ENCODE measurements at regions not wholly inside any gene's neighbourhood (a gene's known extent, or its start where the extent isn't known, plus 50 kb on each side); places are given as distances from the start of the nearest gene placed in this dataset.

DNA sequence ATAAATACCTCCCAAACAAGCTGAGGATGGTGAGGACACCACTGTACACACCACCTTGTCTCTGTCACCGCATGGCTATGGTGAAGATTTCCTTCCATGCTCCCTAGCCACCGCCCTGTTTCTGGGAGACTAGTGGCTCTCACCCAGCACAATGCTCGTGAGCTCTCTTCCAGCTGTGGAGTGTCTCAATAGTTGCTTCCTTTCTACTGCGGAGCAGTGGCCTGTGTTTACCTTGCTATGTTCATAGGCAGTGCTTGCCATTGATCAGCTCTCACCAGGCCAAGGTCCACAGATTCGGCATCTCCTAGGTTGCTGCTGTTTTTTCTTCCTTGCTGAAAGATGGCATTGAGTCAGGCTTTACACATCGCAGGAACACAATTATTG, 313.6 kb upstream of the RTL1 start:
- no peak overlapping the region for H3K4me3 ChIP-seq

DNA sequence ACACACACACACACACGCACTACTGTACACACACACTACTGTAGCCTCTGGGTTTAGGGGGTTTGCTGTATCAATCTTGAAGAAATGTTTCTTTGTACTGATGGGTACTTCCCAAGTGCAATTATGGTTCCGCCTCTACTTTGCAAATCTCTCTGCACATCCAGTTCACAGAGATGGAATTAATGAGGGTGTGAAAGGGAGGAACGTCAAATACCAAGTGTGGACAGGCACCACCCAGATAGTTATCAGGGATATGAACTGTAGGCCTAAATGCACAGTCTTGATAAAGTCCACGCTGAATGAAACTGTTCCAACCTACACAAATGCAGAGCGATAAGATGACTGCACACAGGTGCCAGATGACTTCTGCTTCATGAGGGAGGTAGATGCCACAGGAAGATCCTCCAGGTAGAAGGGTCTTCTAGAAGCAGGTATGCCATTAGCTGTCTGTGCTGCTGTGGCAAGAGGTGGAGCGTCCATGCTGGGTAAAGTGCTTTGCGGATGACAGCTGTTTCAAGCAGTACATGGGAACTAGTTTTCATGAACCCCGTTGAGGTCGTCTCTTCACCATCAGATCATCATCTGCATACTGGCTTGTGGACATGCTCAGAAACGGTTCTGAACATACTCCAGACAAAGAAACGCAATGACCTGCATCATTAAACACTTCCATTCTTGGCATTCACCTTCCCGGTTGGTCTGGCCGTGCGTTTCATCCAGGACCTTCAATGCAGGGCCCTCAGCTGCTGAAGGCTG, 314.3 kb upstream of the RTL1 start:
- H3K36me3 ChIP-seq (ENCODE audit: insufficient read depth, low read length): no peaks in the 10 kb centered on the region
- H3K4me3 ChIP-seq: no peak overlapping the region
- no peak overlapping the region for H3K9ac ChIP-seq (ENCODE audit: insufficient read length)
- H3K27ac ChIP-seq: no peak overlapping the region
- H3K9me3 ChIP-seq (ENCODE audit: low read depth, low read length): no peaks in the 10 kb centered on the region
- TF ChIP-seq EZH2 (IDR thresholded peaks at IDR 0.05) (no peak), POLR2AphosphoS5 (IDR thresholded peaks at IDR 0.05; ENCODE audit: borderline replicate concordance, low read depth, low read length) (no peak), FOXP2 (optimal IDR thresholded peaks at IDR 0.05; ENCODE audit: control extremely low read depth, extremely low read length, insufficient read depth) (no peak)
- no peak for DNase-seq (ENCODE audit: low read depth, low spot score)

More for the DNA sequence above, 313.6 kb upstream of the RTL1 start:
- no peak for DNase-seq (ENCODE audit: low read depth, low spot score)
- no peaks in the 10 kb centered on the region for H3K9me3 ChIP-seq (ENCODE audit: low read depth, low read length)
- H3K27ac ChIP-seq: no peak overlapping the region
- H3K9ac ChIP-seq (ENCODE audit: insufficient read length): no peak overlapping the region
- H3K36me3 ChIP-seq (ENCODE audit: insufficient read depth, low read length): no peaks in the 10 kb centered on the region
- no peak for TF ChIP-seq EZH2 (IDR thresholded peaks at IDR 0.05)
- no peak for TF ChIP-seq FOXP2 (optimal IDR thresholded peaks at IDR 0.05; ENCODE audit: control extremely low read depth, extremely low read length, insufficient read depth)
- no peak for TF ChIP-seq POLR2AphosphoS5 (IDR thresholded peaks at IDR 0.05; ENCODE audit: borderline replicate concordance, low read depth, low read length)

DNA sequence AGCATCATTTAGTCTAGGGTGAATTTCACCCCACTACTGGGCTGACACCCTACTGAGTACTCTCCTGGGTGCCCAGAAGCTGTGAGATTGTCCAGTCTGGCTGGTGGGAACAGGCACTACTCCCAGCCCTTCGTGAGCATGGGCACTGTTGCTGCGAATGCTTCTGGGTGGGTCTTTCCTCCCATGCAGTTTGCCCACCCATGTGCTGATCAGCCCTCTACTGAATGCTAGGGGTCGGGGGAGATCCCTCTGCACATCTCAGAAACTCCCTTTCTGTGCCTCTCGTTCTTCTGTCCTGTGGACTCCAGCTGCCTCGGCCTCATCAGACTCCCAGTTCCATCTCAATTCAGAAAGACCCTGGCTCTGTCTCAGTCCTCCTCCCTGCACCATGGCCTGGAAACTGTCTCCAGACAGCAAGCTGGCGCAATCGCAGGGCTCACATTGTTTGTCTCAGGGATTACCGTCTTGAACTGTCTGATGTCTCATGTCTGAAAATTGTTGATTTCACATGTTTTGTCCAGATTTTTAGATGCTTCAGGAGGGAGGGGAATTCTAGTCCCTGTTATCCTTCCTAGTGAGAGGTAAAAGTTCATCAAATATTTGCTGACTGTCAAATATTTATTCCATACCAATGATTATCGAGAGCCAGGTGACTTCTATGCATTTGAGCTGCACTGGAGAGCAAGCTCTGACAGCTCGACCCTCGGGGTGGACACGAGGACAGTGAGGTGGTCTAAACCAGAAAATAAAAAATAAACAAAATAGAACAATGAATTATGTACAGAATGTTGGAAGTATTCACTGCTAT, 316.6 kb upstream of the RTL1 start:
- DNase-seq (ENCODE audit: low read depth, low spot score): no peak
- no peak overlapping the region for H3K9ac ChIP-seq (ENCODE audit: insufficient read length)
- TF ChIP-seq FOXP2 (optimal IDR thresholded peaks at IDR 0.05; ENCODE audit: control extremely low read depth, extremely low read length, insufficient read depth) (no peak), POLR2AphosphoS5 (IDR thresholded peaks at IDR 0.05; ENCODE audit: borderline replicate concordance, low read depth, low read length) (no peak), EZH2 (IDR thresholded peaks at IDR 0.05) (no peak)
- H3K27ac ChIP-seq: no peak overlapping the region
- no peaks in the 10 kb centered on the region for H3K36me3 ChIP-seq (ENCODE audit: insufficient read depth, low read length)
- no peak overlapping the region for H3K4me3 ChIP-seq
- H3K9me3 ChIP-seq (ENCODE audit: low read depth, low read length): no peaks in the 10 kb centered on the region

DNA sequence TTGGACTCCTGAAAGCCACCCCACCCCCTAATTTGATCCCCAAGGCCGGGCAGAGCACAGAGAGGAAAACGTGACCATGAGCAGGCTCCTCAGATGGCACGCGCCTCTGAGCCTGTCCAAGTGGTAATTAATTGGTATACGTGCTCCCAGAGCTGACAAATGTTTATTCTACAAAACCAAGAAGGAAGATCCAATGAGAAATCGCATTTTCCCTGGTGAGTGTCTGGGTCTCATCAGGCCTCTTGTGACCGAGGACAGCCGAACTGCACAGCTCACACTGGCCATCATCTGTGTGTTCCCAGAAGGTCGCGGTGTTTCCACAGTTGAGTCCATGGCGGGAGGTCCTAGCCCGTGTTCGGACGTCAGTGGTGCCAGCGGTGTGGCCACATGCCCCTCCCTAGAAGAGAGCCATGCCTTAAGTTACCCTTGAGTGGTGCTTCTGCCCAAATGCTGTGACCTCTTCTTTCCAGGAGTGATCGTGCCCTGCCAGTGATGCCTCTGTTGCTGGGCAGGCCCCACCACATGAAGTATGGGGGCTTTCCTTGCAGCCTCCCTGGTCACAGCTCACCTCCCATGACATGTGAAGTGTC, 317.5 kb upstream of the RTL1 start:
- no peak for DNase-seq (ENCODE audit: low read depth, low spot score)
- Histone ChIP-seq H3K36me3 (ENCODE audit: insufficient read depth, low read length) (no peaks in the 10 kb centered on the region), H3K27ac (no peak overlapping the region), H3K9me3 (ENCODE audit: low read depth, low read length) (no peaks in the 10 kb centered on the region), H3K9ac (ENCODE audit: insufficient read length) (no peak overlapping the region), H3K4me3 (no peak overlapping the region)
- TF ChIP-seq FOXP2 (optimal IDR thresholded peaks at IDR 0.05; ENCODE audit: control extremely low read depth, extremely low read length, insufficient read depth): no peak
- no peak for TF ChIP-seq POLR2AphosphoS5 (IDR thresholded peaks at IDR 0.05; ENCODE audit: borderline replicate concordance, low read depth, low read length)
- TF ChIP-seq EZH2 (IDR thresholded peaks at IDR 0.05): no peak

DNA sequence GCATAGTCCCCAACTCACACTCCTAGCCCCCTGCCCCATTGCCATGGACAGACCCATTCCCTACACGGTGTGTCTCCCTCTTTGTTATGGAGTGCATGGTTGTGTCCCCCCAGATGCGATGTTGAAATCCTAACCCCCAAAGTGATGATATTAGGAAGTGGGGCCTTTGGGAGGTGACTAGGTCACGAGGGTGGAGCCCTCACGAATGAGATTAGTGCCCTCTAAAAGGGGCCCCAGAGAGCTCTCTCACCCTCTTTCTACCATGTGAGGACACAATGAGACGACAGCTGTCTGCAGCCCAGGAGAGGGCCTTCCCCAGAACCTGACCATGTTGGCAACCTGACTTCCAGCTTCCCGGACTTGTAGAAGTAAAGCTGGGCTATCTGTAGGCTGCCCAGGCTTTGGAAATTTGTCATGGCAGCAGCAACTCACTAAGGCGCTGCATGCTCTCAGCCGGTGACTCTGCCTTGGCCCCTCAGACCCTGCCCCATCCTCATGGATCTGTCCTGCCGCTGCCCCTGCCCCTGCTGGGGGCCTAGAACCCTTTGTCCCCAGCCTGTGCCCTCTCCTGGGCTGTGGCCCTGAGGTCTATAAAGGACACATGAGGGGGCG, 318.1 kb upstream of the RTL1 start:
- no peak overlapping the region for H3K27ac ChIP-seq
- TF ChIP-seq FOXP2 (optimal IDR thresholded peaks at IDR 0.05; ENCODE audit: control extremely low read depth, extremely low read length, insufficient read depth) (no peak), POLR2AphosphoS5 (IDR thresholded peaks at IDR 0.05; ENCODE audit: borderline replicate concordance, low read depth, low read length) (no peak), EZH2 (IDR thresholded peaks at IDR 0.05) (no peak)
- H3K4me3 ChIP-seq: no peak overlapping the region
- DNase-seq (ENCODE audit: low read depth, low spot score): no peak
- no peak overlapping the region for H3K9ac ChIP-seq (ENCODE audit: insufficient read length)
- H3K9me3 ChIP-seq (ENCODE audit: low read depth, low read length): no peaks in the 10 kb centered on the region
- H3K36me3 ChIP-seq (ENCODE audit: insufficient read depth, low read length): no peaks in the 10 kb centered on the region

DNA sequence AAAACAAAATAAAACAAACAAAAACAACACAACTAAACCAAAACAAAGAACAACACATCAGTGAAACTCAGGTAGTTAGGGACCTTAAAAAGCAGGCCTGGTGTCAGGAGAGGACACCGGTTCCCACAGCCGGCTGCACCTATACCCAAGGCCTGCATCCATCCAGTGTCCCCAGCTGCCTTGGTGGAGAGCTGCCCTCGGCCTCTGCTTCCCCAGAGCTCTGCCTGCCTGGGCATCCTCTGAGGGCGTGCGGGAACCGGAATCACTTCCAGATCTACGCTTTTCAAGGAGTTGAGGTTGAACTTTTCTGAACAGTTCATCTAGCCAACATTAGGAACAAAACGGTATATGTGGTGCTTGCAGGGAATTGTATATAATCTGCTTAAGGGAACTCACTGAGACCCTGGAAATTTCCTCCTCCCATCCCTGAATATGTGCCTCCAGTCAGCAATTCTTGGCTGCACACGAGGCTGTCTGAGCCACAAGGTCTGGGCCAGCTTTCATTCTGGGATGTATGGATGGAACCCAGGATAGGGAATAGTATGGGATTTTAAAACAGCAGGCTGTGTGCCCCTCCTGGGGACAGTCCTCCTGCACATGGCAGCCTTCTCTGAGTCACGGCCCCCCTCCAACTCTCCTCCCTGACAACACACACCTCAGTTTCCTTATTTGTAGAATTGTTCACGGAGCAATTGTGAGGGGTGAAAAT, 319.0 kb upstream of the RTL1 start:
- no peak overlapping the region for H3K9ac ChIP-seq (ENCODE audit: insufficient read length)
- no peak for TF ChIP-seq FOXP2 (optimal IDR thresholded peaks at IDR 0.05; ENCODE audit: control extremely low read depth, extremely low read length, insufficient read depth)
- TF ChIP-seq POLR2AphosphoS5 (IDR thresholded peaks at IDR 0.05; ENCODE audit: borderline replicate concordance, low read depth, low read length): no peak
- no peak for TF ChIP-seq EZH2 (IDR thresholded peaks at IDR 0.05)
- no peaks in the 10 kb centered on the region for H3K9me3 ChIP-seq (ENCODE audit: low read depth, low read length)
- H3K4me3 ChIP-seq: no peak overlapping the region
- no peak overlapping the region for H3K27ac ChIP-seq
- H3K36me3 ChIP-seq (ENCODE audit: insufficient read depth, low read length): no peaks in the 10 kb centered on the region
- no peak for DNase-seq (ENCODE audit: low read depth, low spot score)

DNA sequence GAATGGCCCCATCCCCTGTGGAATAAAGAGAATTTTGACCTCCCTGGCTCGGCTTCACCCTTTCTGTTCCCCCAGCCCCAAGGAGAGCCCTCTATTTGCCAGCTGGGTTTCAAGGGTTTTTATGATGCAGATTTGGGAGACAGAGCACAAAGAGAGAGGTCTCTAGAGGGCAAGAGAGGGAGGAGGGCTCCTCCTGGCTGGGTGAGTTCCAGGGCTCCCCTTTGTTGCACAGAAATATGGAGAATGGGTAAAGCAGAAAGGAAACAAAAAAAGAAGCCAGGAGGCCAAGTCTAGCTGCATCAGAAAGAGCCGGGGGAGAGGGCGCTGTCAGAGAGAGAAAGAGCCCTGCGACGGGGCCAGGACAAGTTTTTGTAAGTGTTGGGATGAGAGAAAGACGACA, 319.6 kb upstream of the RTL1 start:
- no peaks in the 10 kb centered on the region for H3K9me3 ChIP-seq (ENCODE audit: low read depth, low read length)
- no peak overlapping the region for H3K4me3 ChIP-seq
- H3K9ac ChIP-seq (ENCODE audit: insufficient read length): no peak overlapping the region
- H3K27ac ChIP-seq: no peak overlapping the region
- H3K36me3 ChIP-seq (ENCODE audit: insufficient read depth, low read length): no peaks in the 10 kb centered on the region
- no peak for DNase-seq (ENCODE audit: low read depth, low spot score)
- TF ChIP-seq EZH2 (IDR thresholded peaks at IDR 0.05): no peak
- no peak for TF ChIP-seq POLR2AphosphoS5 (IDR thresholded peaks at IDR 0.05; ENCODE audit: borderline replicate concordance, low read depth, low read length)
- TF ChIP-seq FOXP2 (optimal IDR thresholded peaks at IDR 0.05; ENCODE audit: control extremely low read depth, extremely low read length, insufficient read depth): no peak

Measured in SK-N-MC (cell line).